ENCODE measurements at regions not wholly inside any gene's neighbourhood (a gene's known extent, or its start where the extent isn't known, plus 50 kb on each side); places are given as distances from the start of the nearest gene placed in this dataset.

DNA sequence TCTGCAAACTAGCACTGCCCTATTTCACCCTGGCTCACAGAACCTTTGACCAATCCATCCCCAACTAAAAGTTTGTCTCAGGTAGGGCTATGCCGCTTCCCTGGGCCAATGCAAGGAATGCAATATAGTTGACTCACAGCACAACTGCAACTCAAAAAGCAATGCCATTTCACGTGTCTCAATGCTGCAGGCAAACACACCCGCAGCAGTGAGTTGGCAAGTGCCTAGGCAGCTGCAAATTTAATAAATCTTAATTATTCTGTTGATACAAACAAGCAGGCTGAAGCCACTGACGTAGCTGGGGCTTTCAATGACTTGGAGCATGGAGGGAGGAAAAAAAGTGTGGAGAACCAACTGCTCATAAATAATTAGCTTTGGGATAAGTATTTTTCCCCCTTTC lies 87.9 kb downstream of the SYNE3 start:
- Histone ChIP-seq H3K36me3 (peaks cover 88% of the 10 kb centered on the region), H3K9me3 (no peaks in the 10 kb centered on the region), H3K4me1 (ENCODE audit: control insufficient read depth in 1 of 2, insufficient read depth in 1 of 2, low read depth in 1 of 2, low read length in 1 of 2) (no peaks in the 10 kb centered on the region), H3K4me3 (ENCODE audit: low read depth in 1 of 2, low read length in 1 of 2) (no peak overlapping the region), H3K27ac (no peak overlapping the region), H3K27me3 (no peaks in the 10 kb centered on the region)
- TF ChIP-seq, protein P1, sequence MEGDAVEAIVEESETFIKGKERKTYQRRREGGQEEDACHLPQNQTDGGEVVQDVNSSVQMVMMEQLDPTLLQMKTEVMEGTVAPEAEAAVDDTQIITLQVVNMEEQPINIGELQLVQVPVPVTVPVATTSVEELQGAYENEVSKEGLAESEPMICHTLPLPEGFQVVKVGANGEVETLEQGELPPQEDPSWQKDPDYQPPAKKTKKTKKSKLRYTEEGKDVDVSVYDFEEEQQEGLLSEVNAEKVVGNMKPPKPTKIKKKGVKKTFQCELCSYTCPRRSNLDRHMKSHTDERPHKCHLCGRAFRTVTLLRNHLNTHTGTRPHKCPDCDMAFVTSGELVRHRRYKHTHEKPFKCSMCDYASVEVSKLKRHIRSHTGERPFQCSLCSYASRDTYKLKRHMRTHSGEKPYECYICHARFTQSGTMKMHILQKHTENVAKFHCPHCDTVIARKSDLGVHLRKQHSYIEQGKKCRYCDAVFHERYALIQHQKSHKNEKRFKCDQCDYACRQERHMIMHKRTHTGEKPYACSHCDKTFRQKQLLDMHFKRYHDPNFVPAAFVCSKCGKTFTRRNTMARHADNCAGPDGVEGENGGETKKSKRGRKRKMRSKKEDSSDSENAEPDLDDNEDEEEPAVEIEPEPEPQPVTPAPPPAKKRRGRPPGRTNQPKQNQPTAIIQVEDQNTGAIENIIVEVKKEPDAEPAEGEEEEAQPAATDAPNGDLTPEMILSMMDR (IDR thresholded peaks at IDR 0.05) = no peak

- Histone ChIP-seq H3K4me3 (ENCODE audit: low read depth in 1 of 2, low read length in 1 of 2) (no peak overlapping the region), H3K4me1 (ENCODE audit: control insufficient read depth in 1 of 2, insufficient read depth in 1 of 2, low read depth in 1 of 2, low read length in 1 of 2) (no peaks in the 10 kb centered on the region), H3K27ac (no peak overlapping the region), H3K36me3 (peaks cover 86% of the 10 kb centered on the region), H3K27me3 (no peaks in the 10 kb centered on the region), H3K9me3 (no peaks in the 10 kb centered on the region)
- TF ChIP-seq, protein P1 (IDR thresholded peaks at IDR 0.05) = no peak
Observed at GRCh38 chr14:95426116-95426475, 90.4 kb downstream of the SYNE3 start.

DNA sequence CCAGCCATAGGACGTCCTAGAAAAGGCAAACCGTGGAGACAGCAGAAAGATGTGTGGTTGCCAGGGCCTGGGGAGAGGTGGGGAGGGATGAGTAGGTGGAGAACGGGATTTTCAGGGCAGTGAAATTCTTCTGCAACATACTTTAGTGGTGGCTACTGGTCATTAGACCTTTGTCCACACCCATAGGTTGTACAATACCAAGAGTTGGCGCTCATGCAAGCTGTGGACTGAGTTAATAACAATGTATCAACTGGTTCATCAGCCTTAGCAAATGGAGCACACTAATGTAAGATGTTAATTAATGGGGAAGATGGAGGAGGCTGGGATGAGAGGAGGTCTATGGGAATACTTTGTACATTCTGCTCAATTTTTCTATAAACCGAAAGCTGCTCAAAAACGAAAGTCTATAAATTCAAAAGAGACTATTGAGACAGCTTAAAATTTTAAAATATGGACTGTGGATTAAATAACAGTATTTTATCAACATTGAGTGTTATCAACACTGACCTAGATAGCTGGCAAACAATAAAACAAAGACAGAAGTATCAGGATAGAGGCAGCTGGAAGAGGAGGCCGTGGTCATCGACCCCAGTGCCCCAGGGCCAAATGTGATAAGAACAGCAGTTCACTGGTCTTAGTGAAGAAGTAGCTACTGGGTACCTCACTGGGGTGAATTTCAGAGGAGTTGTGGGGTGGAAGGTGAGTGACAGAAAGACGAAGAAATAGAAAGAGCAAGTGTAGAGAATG lies 90.9 kb downstream of the SYNE3 start:
- peaks cover 86% of the 10 kb centered on the region for H3K36me3 ChIP-seq
- H3K27me3 ChIP-seq = no peaks in the 10 kb centered on the region
- no peak overlapping the region for H3K4me3 ChIP-seq (ENCODE audit: low read depth in 1 of 2, low read length in 1 of 2)
- TF ChIP-seq, protein P1 (IDR thresholded peaks at IDR 0.05) = no peak
- H3K27ac ChIP-seq = no peak overlapping the region
- H3K9me3 ChIP-seq = no peaks in the 10 kb centered on the region
- H3K4me1 ChIP-seq (ENCODE audit: control insufficient read depth in 1 of 2, insufficient read depth in 1 of 2, low read depth in 1 of 2, low read length in 1 of 2) = no peaks in the 10 kb centered on the region

- H3K9me3 ChIP-seq = no peaks in the 10 kb centered on the region
- TF ChIP-seq, protein P1 (IDR thresholded peaks at IDR 0.05) = no peak
Observed at GRCh38 chr14:95424529-95424928, 91.9 kb downstream of the SYNE3 start.

DNA sequence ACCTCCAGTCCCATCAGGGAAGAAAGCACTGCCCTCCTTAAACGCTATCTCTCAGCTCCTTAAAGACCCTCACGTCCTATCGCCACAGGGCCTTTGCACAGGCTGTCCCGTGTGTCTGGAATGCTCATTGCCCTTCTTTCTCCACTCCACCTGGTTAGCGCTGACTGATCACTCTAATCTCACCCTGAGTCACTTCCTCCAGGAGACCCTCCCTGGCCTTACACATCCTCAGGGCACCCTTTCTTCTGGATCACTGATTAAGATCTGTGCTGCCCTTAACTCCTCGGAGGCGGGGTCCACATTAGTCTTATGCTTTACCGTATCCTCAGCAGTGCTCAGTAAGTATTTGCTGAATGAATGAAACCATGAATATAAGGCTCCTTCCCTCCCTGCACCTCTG lies 94.7 kb downstream of the SYNE3 start:
- Histone ChIP-seq H3K27ac (no peak overlapping the region), H3K36me3 (peaks cover 91% of the 10 kb centered on the region)
- TF ChIP-seq, protein P1 (IDR thresholded peaks at IDR 0.05) = no peak

More at GRCh38 chr14:95424529-95424928, 91.9 kb downstream of the SYNE3 start:
- H3K4me1 ChIP-seq (ENCODE audit: control insufficient read depth in 1 of 2, insufficient read depth in 1 of 2, low read depth in 1 of 2, low read length in 1 of 2) = no peaks in the 10 kb centered on the region
- no peak overlapping the region for H3K27ac ChIP-seq
- H3K4me3 ChIP-seq (ENCODE audit: low read depth in 1 of 2, low read length in 1 of 2) = no peak overlapping the region
- H3K27me3 ChIP-seq = no peaks in the 10 kb centered on the region
- H3K36me3 ChIP-seq = peaks cover 86% of the 10 kb centered on the region

More for the DNA sequence above, 94.7 kb downstream of the SYNE3 start:
- Histone ChIP-seq H3K4me3 (ENCODE audit: low read depth in 1 of 2, low read length in 1 of 2) (no peak overlapping the region), H3K4me1 (ENCODE audit: control insufficient read depth in 1 of 2, insufficient read depth in 1 of 2, low read depth in 1 of 2, low read length in 1 of 2) (peaks cover 0 to 3% of the 10 kb centered on the region in 2 experiments), H3K27me3 (no peaks in the 10 kb centered on the region), H3K9me3 (no peaks in the 10 kb centered on the region)

Measured in neutrophil (primary cell).